ENCODE measurements at regions not wholly inside any gene's neighbourhood (a gene's known extent, or its start where the extent isn't known, plus 50 kb on each side); places are given as distances from the start of the nearest gene placed in this dataset.

- no peak overlapping the region for H2AK5ac ChIP-seq (ENCODE audit: low read depth, low read length)
- no peak overlapping the region for H3K27ac ChIP-seq (ENCODE audit: low read depth, low read length)
- no peaks in the 10 kb centered on the region for H3K4me1 ChIP-seq (replicated peaks in 1 of 4; ENCODE audit: control insufficient read depth in 3 of 4, insufficient read depth in 4 of 4, low read length in 3 of 4)
- DNase-seq (ENCODE audit: low read depth in 1 of 2, low spot score in 2 of 2) (no peak), FAIRE-seq (no peak)
- peaks cover 17% of the 10 kb centered on the region in 2 experiments for H3K9me3 ChIP-seq (ENCODE audit: insufficient read depth in 2 of 2, low read depth in 1 of 2, low read length in 1 of 2)
- H3K4me2 ChIP-seq (ENCODE audit: insufficient read depth in 1 of 2, low read depth in 2 of 2, low read length in 2 of 2) = no peak overlapping the region
- no peak overlapping the region for H3K18ac ChIP-seq (ENCODE audit: extremely low read depth, low read length)
- no peak overlapping the region for H3K4me3 ChIP-seq (ENCODE audit: extremely low read depth in 1 of 4, insufficient read depth in 2 of 4, low read depth in 3 of 4, low read length in 4 of 4)
- no peak overlapping the region for H3K9ac ChIP-seq (replicated peaks in 1 of 4; ENCODE audit: extremely low read depth in 1 of 4, low read depth in 3 of 4, low read length in 3 of 4)
- H2BK120ac ChIP-seq (replicated peaks; ENCODE audit: low read depth, low read length) = no peak overlapping the region
- no peak overlapping the region for H4K91ac ChIP-seq (replicated peaks; ENCODE audit: insufficient read length, low read length)
- no peaks in the 10 kb centered on the region for H4K20me1 ChIP-seq (replicated peaks in 1 of 2; ENCODE audit: control insufficient read depth in 1 of 2, insufficient read depth in 2 of 2, low read length in 2 of 2)
- H3K79me1 ChIP-seq (ENCODE audit: low read depth, low read length) = no peaks in the 10 kb centered on the region
- WGBS, 2 experiments (ENCODE audit: extremely low coverage in 1 of 2, insufficient coverage in 1 of 2, insufficient read length in 1 of 2, insufficient replicate concordance in 2 of 2, low coverage in 1 of 2, low lambda C conversion rate in 2 of 2, missing lambda C conversion rate in 1 of 2) = 84% methylated on average over 3 of the region's 3 CpGs; no CpG with 5 or more reads in 1 of the 2 experiments
- H2BK5ac ChIP-seq (ENCODE audit: low read depth, low read length) = no peak overlapping the region
- H3K23me2 ChIP-seq (ENCODE audit: low read depth, low read length) = no peaks in the 10 kb centered on the region
- H3K56ac ChIP-seq (replicated peaks; ENCODE audit: insufficient read length, low read depth, low read length) = no peak overlapping the region
- H2BK20ac ChIP-seq (ENCODE audit: low read length) = no peak overlapping the region
- no peaks in the 10 kb centered on the region for H3K27me3 ChIP-seq (replicated peaks in 1 of 4; ENCODE audit: control insufficient read depth in 3 of 4, extremely low read depth in 1 of 4, insufficient read depth in 3 of 4, low read length in 3 of 4)
- H4K8ac ChIP-seq (ENCODE audit: extremely low read depth, insufficient read depth, low read length) = no peak overlapping the region
- ChIA-PET POLR2A (ENCODE audit: partially characterized antibody) (no interaction called here), CTCF (ENCODE audit: partially characterized antibody) (no interaction called here)
- H3K79me2 ChIP-seq (ENCODE audit: control insufficient read depth in 1 of 2, insufficient read depth in 2 of 2, low read length in 2 of 2) = no peaks in the 10 kb centered on the region
- no peak overlapping the region for H3K23ac ChIP-seq (ENCODE audit: insufficient read length)
- no peak overlapping the region for H2BK12ac ChIP-seq (ENCODE audit: low read depth, low read length)
- H3K4ac ChIP-seq (replicated peaks; ENCODE audit: insufficient read length, low read depth, low read length) = no peak overlapping the region
- no peak overlapping the region for H2AFZ ChIP-seq (ENCODE audit: low read length)
- no peak overlapping the region for H3K14ac ChIP-seq (ENCODE audit: insufficient read length)
- H3K36me3 ChIP-seq (ENCODE audit: control insufficient read depth in 2 of 4, insufficient read depth in 4 of 4, low read length in 3 of 4) = no peaks in the 10 kb centered on the region
- H2BK15ac ChIP-seq (ENCODE audit: low read length) = no peak overlapping the region
- H4K5ac ChIP-seq (ENCODE audit: insufficient read length, low read depth, low read length) = no peak overlapping the region
- TF ChIP-seq CEBPB (IDR thresholded peaks at IDR 0.05; ENCODE audit: low read depth, low read length) = no peak
These were observed 70.4 kb upstream of the SLC24A3 start for GRCh38 chr20:19141998-19142397.

All from H1 (cell line).